A549 (cell line): ENCODE measurements at regions not wholly inside any gene's neighbourhood (a gene's known extent, or its start where the extent isn't known, plus 50 kb on each side); places are given as distances from the start of the nearest gene placed in this dataset.

ENCODE experiments used
- ATAC-seq, 2 experiments: fragments of 200-7000 bp in 1 of 2; fragments of >200 bp in 1 of 2; cut with Nextera tagmentation in 1 of 2; cut with Tn5 transposase in 1 of 2; 3 replicates each; pipeline versions ENCODE4 v1.8.0 to v1.9.1; 2018 to 2020; ENCODE audit warnings: mild to moderate bottlenecking in 1 of 2, moderate library complexity in 1 of 2
- CTCF ChIA-PET: fragments of 300-600 bp; sonication (Branson Sonifier 250); formaldehyde crosslinking; extraction: SDS; loops from one replicate; lab custom pipeline; 2021; ENCODE audit warnings: antibody characterized with exemption, inconsistent platforms; lab: Yijun Ruan, JAX
- POLR2A ChIA-PET: fragments of 350-600 bp; formaldehyde crosslinking; extraction: SDS; loops from one replicate; lab custom pipeline; 2021; ENCODE audit warnings: antibody characterized with exemption, inconsistent platforms; lab: Yijun Ruan, JAX
- DNase-seq, 2 experiments: peaks; one replicate each; pipeline versions ENCODE4 v3.0.0 to v3.0.0-alpha.2; 2011 to 2016; ENCODE audit warnings: low read depth in 1 of 2, low spot score in 1 of 2
- FAIRE-seq: peaks from 2 replicates; lab custom pipeline; 2011; peaks lifted over from hg19 to GRCh38; lab: Jason Lieb, UNC
- H3K27ac ChIP-seq, 2 experiments: fragments of >200 bp; sonication (Bioruptor Twin); formaldehyde crosslinking; 3 replicates each; pipeline ENCODE4 v1.5.1; 2016 to 2017
- H3K4me1 ChIP-seq: fragments of >200 bp; sonication (Bioruptor Twin); formaldehyde crosslinking; 3 replicates; pipeline ENCODE4 v1.6.1; 2016
- H3K4me2 ChIP-seq: fragments of >200 bp; sonication (Bioruptor Twin); formaldehyde crosslinking; 3 replicates; pipeline ENCODE4 v1.6.1; 2016
- H3K4me3 ChIP-seq: fragments of >200 bp; sonication (Bioruptor Twin); formaldehyde crosslinking; 3 replicates; pipeline ENCODE4 v1.5.1; 2016
- H3K9me3 ChIP-seq: fragments of >200 bp; sonication (Bioruptor Twin); formaldehyde crosslinking; 3 replicates; pipeline ENCODE4 v1.6.1; 2016
- CBX8 ChIP-seq: fragments of 200-600 bp; sonication (generic); IDR thresholded peaks from 2 replicates; pipeline ENCODE4 v1.6.1; 2016
- CHD4 ChIP-seq: fragments of 200-600 bp; sonication (generic); IDR thresholded peaks from 2 replicates; pipeline ENCODE4 v1.6.1; 2016; ENCODE audit warnings: antibody characterized with exemption, mild to moderate bottlenecking, borderline replicate concordance
- EHMT2 ChIP-seq: fragments of 200-600 bp; sonication (generic); IDR thresholded peaks from 2 replicates; pipeline ENCODE4 v1.6.1; 2016; ENCODE audit warnings: antibody characterized with exemption, low read depth, mild to moderate bottlenecking, moderate library complexity
- EP300 ChIP-seq, 2 experiments: fragments of >200 bp; sonication (Bioruptor Twin); formaldehyde crosslinking; IDR thresholded peaks; 2 replicates in 1 of 2; 3 replicates in 1 of 2; pipeline ENCODE4 v1.6.1; 2016 to 2017
- ESRRA ChIP-seq: fragments of 150-350 bp; IDR thresholded peaks from 2 replicates; pipeline ENCODE4 v1.6.1; 2014; ENCODE audit warnings: mild to moderate bottlenecking, low read length, borderline replicate concordance
- FOSB ChIP-seq: fragments of 250-450 bp; sonication (Bioruptor Pico); IDR thresholded peaks from 2 replicates; pipeline ENCODE4 v1.5.0; 2020; ENCODE audit warnings: mild to moderate bottlenecking, moderate library complexity
- FOXS1 ChIP-seq: fragments of 250-450 bp; sonication (Bioruptor Pico); IDR thresholded peaks from 2 replicates; pipeline ENCODE4 v1.5.0; 2020; ENCODE audit warnings: mild to moderate bottlenecking, moderate library complexity
- HES2 ChIP-seq: fragments of >200 bp; sonication (Bioruptor Twin); formaldehyde crosslinking; IDR thresholded peaks from 2 replicates; pipeline ENCODE4 v1.6.1; 2016
- HOXA7 ChIP-seq: fragments of 250-450 bp; sonication (Bioruptor Pico); IDR thresholded peaks from 2 replicates; pipeline ENCODE4 v1.5.0; 2020; ENCODE audit warnings: mild to moderate bottlenecking, moderate library complexity
- JUN ChIP-seq, 2 experiments: fragments of >200 bp; sonication (Bioruptor Twin); formaldehyde crosslinking; IDR thresholded peaks; 2 replicates in 1 of 2; 3 replicates in 1 of 2; pipeline ENCODE4 v1.6.1; 2016 to 2017
- JUNB ChIP-seq: fragments of >200 bp; sonication (Bioruptor Twin); formaldehyde crosslinking; IDR thresholded peaks from 2 replicates; pipeline ENCODE4 v1.6.1; 2016
- KDM1A ChIP-seq: fragments of 200-600 bp; sonication (generic); IDR thresholded peaks from 2 replicates; pipeline ENCODE4 v1.6.1; 2016; ENCODE audit warnings: low read depth, mild to moderate bottlenecking
- MAZ ChIP-seq: fragments of 150-350 bp; IDR thresholded peaks from 2 replicates; pipeline ENCODE4 v1.6.1; 2014; ENCODE audit warnings: antibody characterized with exemption, low read depth, low read length, borderline replicate concordance
- MYC ChIP-seq: IDR thresholded peaks from 2 replicates; pipeline ENCODE4 v1.6.1; 2012; ENCODE audit warnings: mild to moderate bottlenecking, inconsistent platforms, low read length, improper control_type of control experiment, borderline replicate concordance
- NFE2L2 ChIP-seq: fragments of 150-350 bp; conservative IDR thresholded peaks from 2 replicates; pipeline ENCODE4 v1.6.1; 2014; ENCODE audit warnings: low read length
- PBX3 ChIP-seq: IDR thresholded peaks from 2 replicates; pipeline ENCODE4 v1.6.1; 2012
- RNF2 ChIP-seq: fragments of 200-600 bp; sonication (generic); IDR thresholded peaks from 2 replicates; pipeline ENCODE4 v1.6.1; 2016; ENCODE audit warnings: low read depth, mild to moderate bottlenecking, antibody characterized with exemption, moderate library complexity, borderline replicate concordance
- ZFP36 ChIP-seq: fragments of 450-650 bp; IDR thresholded peaks from 2 replicates; pipeline ENCODE4 v1.6.1; 2014; ENCODE audit warnings: borderline replicate concordance; ENCODE audit not compliant: partially characterized antibody
- ZNF302 ChIP-seq: fragments of 250-450 bp; sonication (Bioruptor Pico); IDR thresholded peaks from 2 replicates; pipeline ENCODE4 v1.9.0; 2021; ENCODE audit warnings: inconsistent platforms, mild to moderate bottlenecking, moderate library complexity
- WGBS: methylation state at CpG from one replicate; pipeline ENCODE4 v1.1.6; 2017; ENCODE audit errors: missing lambda C conversion rate; 5-methylcytosine and 5-hydroxymethylcytosine counted together
- TF ChIP-seq, protein P1 (sequence below): fragments of 200-600 bp; sonication (generic); IDR thresholded peaks from 2 replicates; pipeline ENCODE4 v1.6.1; 2016; ENCODE audit warnings: antibody characterized with exemption, mild to moderate bottlenecking, moderate library complexity

DNA sequence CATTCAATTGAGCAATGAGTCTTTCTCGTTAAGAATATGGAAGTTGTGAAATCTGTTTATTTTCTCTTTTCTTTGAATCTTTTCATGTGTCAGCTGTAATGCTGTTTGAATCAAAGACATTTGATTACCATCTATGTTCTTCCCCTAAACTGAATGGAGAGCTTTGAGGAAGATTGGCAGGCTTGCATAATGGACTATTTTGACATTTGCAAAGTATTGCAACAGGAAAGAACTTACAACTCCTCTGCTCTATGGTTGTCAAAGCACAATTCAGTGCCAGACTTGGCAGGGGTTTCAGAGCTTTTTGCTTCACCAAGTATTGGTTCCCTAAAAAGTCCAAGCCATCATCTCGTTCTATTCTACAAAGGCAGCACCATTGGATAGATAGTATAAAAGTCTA lies 549.0 kb upstream of the NUDT12 start:
- no peak for TF ChIP-seq KDM1A
- no peak for TF ChIP-seq CHD4
- no peak for TF ChIP-seq FOSB (CRISPR knock-in tag)
- TF ChIP-seq ESRRA, result no peak
- no peak for TF ChIP-seq MAZ
- no peak for TF ChIP-seq JUN (IDR thresholded peaks at IDR 0.05)
- TF ChIP-seq ZNF302 (CRISPR knock-in tag), result no peak
- TF ChIP-seq ZFP36, result no peak
- no peak for TF ChIP-seq PBX3
- no peak for TF ChIP-seq CBX8
- TF ChIP-seq MYC, result no peak
- no peak for TF ChIP-seq EHMT2
- TF ChIP-seq RNF2, result no peak
- TF ChIP-seq JUNB, result no peak
- TF ChIP-seq, protein P1, sequence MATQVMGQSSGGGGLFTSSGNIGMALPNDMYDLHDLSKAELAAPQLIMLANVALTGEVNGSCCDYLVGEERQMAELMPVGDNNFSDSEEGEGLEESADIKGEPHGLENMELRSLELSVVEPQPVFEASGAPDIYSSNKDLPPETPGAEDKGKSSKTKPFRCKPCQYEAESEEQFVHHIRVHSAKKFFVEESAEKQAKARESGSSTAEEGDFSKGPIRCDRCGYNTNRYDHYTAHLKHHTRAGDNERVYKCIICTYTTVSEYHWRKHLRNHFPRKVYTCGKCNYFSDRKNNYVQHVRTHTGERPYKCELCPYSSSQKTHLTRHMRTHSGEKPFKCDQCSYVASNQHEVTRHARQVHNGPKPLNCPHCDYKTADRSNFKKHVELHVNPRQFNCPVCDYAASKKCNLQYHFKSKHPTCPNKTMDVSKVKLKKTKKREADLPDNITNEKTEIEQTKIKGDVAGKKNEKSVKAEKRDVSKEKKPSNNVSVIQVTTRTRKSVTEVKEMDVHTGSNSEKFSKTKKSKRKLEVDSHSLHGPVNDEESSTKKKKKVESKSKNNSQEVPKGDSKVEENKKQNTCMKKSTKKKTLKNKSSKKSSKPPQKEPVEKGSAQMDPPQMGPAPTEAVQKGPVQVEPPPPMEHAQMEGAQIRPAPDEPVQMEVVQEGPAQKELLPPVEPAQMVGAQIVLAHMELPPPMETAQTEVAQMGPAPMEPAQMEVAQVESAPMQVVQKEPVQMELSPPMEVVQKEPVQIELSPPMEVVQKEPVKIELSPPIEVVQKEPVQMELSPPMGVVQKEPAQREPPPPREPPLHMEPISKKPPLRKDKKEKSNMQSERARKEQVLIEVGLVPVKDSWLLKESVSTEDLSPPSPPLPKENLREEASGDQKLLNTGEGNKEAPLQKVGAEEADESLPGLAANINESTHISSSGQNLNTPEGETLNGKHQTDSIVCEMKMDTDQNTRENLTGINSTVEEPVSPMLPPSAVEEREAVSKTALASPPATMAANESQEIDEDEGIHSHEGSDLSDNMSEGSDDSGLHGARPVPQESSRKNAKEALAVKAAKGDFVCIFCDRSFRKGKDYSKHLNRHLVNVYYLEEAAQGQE, result no peak
- no peak for TF ChIP-seq EP300 (IDR thresholded peaks at IDR 0.05)
- TF ChIP-seq, all 56 proteins: peak for 0
- no peak for FAIRE-seq
- no peak for ATAC-seq
- DNase-seq, result no peak
- Histone ChIP-seq H3K4me1 (no peaks in the 10 kb centered on the region), H3K4me2 (no peak overlapping the region), H3K27ac (no peak overlapping the region), H3K9me3 (no peaks in the 10 kb centered on the region), H3K4me3 (no peak overlapping the region)
- ChIA-PET CTCF (no interaction called here), POLR2A (no interaction called here)
- 19% methylated on average over 2 of the region's 2 CpGs for WGBS

- DNase-seq (no peak), FAIRE-seq (no peak), ATAC-seq (no peak)
- no peak overlapping the region for H3K27ac ChIP-seq
- ChIA-PET POLR2A (no interaction called here), CTCF (no interaction called here)
- no peak overlapping the region for H3K4me2 ChIP-seq
- no peaks in the 10 kb centered on the region; the same call in 2 of the 3 replicates for H3K9me3 ChIP-seq
- WGBS, result 71% methylated on average over 5 of the region's 5 CpGs
- H3K4me1 ChIP-seq, result no peaks in the 10 kb centered on the region
- TF ChIP-seq CBX8, result no peak
- no peak overlapping the region for H3K4me3 ChIP-seq
Measured at GRCh38 chr5:104096451-104096850, 533.9 kb upstream of the NUDT12 start.

DNA sequence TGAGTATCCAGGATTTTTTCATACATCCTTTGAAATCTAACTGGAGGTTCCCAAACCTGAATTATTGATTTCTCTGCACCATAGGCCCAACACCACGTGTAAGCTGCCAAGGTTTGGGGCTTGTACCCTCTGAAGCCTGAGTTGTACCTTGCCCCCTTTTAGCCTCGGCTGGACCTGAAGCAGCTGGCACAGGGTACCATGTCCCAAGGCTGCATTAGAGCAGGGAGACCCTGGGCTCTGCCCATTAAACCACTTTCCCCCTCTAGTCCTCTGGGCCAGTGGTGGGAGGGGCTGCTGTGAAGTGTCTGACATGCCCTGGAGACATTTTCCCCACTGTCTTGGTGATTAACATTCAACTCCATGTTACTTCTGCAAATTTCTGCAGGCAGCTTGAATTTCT lies 532.9 kb upstream of the NUDT12 start:
- H3K9me3 ChIP-seq, result no peaks in the 10 kb centered on the region; the same call in 2 of the 3 replicates
- POLR2A ChIA-PET, result no interaction called here
- H3K27ac ChIP-seq, result no peak overlapping the region
- no peak for ATAC-seq
- no peak overlapping the region for H3K4me3 ChIP-seq
- no peaks in the 10 kb centered on the region for H3K4me1 ChIP-seq
- no peak for DNase-seq
- H3K4me2 ChIP-seq, result no peak overlapping the region
- CTCF ChIA-PET, result no interaction called here
- 11% methylated on average over 2 of the region's 2 CpGs for WGBS
- no peak for FAIRE-seq
- no peak for TF ChIP-seq NFE2L2
- no peak for TF ChIP-seq MYC
- TF ChIP-seq HES2, result no peak
- no peak for TF ChIP-seq HOXA7 (CRISPR knock-in tag)
- no peak for TF ChIP-seq FOXS1 (CRISPR knock-in tag)
- TF ChIP-seq ESRRA, result no peak
- TF ChIP-seq, all 56 proteins: peak for 0
